Right lobe of liver (tissue), 4 donors: ENCODE measurements at regions not wholly inside any gene's neighbourhood (a gene's known extent, or its start where the extent isn't known, plus 50 kb on each side); places are given as distances from the start of the nearest gene placed in this dataset.
"Not testable (repeated sequence)": the region's sequence is repeated elsewhere in the genome, so short reads cannot be mapped to it uniquely, and the experiment has no call there.

ENCODE experiments used
- CTCF ChIP-seq, 4 donors: fragments of 200-600 bp in 3 of 4; fragments of 450-650 bp in 1 of 4; IDR thresholded peaks; one replicate each; pipeline versions ENCODE4 v1.5.1 to v1.8.0; 2016 to 2022; ENCODE audit warnings: antibody characterized with exemption in 4 of 4, mild to moderate bottlenecking in 2 of 4
- POLR2A ChIP-seq: fragments of 450-650 bp; IDR thresholded peaks from one replicate; pipeline ENCODE4 v1.6.1; 2017; ENCODE audit warnings: antibody characterized with exemption, mild to moderate bottlenecking
- donor health status: DM: no; HTN: no; CAD: no.
- donor health status: DM: no; HTN: no; CAD: no.
- donor health status: DM: no; HTN: yes; CAD: no.

- not testable (repeated sequence) for TF ChIP-seq CTCF (IDR thresholded peaks at IDR 0.05); POLR2A
Measured at GRCh38 chr2:144760939-144761338, 241.0 kb upstream of the ZEB2 start.
